ENCODE measurements at regions not wholly inside any gene's neighbourhood (a gene's known extent, or its start where the extent isn't known, plus 50 kb on each side); places are given as distances from the start of the nearest gene placed in this dataset.

- ATAC-seq, result no peak
Observed at GRCh38 chr13:34776390-34776981, 165.6 kb upstream of the NBEA start.

GRCh38 chr13:34777089-34777913, 164.8 kb upstream of the NBEA start:
- TF ChIP-seq PPARA (CRISPR knock-in tag; IDR thresholded peaks at IDR 0.05; ENCODE audit: borderline replicate concordance), result no peak
- TF ChIP-seq SNAI2 (CRISPR knock-in tag; IDR thresholded peaks at IDR 0.05), result no peak
- no peak for TF ChIP-seq ZFP3 (CRISPR knock-in tag; IDR thresholded peaks at IDR 0.05)
- TF ChIP-seq, protein P1, sequence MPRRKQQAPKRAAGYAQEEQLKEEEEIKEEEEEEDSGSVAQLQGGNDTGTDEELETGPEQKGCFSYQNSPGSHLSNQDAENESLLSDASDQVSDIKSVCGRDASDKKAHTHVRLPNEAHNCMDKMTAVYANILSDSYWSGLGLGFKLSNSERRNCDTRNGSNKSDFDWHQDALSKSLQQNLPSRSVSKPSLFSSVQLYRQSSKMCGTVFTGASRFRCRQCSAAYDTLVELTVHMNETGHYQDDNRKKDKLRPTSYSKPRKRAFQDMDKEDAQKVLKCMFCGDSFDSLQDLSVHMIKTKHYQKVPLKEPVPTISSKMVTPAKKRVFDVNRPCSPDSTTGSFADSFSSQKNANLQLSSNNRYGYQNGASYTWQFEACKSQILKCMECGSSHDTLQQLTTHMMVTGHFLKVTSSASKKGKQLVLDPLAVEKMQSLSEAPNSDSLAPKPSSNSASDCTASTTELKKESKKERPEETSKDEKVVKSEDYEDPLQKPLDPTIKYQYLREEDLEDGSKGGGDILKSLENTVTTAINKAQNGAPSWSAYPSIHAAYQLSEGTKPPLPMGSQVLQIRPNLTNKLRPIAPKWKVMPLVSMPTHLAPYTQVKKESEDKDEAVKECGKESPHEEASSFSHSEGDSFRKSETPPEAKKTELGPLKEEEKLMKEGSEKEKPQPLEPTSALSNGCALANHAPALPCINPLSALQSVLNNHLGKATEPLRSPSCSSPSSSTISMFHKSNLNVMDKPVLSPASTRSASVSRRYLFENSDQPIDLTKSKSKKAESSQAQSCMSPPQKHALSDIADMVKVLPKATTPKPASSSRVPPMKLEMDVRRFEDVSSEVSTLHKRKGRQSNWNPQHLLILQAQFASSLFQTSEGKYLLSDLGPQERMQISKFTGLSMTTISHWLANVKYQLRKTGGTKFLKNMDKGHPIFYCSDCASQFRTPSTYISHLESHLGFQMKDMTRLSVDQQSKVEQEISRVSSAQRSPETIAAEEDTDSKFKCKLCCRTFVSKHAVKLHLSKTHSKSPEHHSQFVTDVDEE (CRISPR knock-in tag; IDR thresholded peaks at IDR 0.05), result no peak
- TF ChIP-seq TOX (CRISPR knock-in tag; IDR thresholded peaks at IDR 0.05; ENCODE audit: borderline replicate concordance), result no peak
- TF ChIP-seq ZNF565 (CRISPR knock-in tag; conservative IDR thresholded peaks at IDR 0.05; ENCODE audit: low read depth), result no peak
- TF ChIP-seq ARNTL (CRISPR knock-in tag; IDR thresholded peaks at IDR 0.05; ENCODE audit: borderline replicate concordance, low read depth), result no peak
- no peak for TF ChIP-seq ZFP30 (CRISPR knock-in tag; IDR thresholded peaks at IDR 0.05)
- TF ChIP-seq, protein P2, sequence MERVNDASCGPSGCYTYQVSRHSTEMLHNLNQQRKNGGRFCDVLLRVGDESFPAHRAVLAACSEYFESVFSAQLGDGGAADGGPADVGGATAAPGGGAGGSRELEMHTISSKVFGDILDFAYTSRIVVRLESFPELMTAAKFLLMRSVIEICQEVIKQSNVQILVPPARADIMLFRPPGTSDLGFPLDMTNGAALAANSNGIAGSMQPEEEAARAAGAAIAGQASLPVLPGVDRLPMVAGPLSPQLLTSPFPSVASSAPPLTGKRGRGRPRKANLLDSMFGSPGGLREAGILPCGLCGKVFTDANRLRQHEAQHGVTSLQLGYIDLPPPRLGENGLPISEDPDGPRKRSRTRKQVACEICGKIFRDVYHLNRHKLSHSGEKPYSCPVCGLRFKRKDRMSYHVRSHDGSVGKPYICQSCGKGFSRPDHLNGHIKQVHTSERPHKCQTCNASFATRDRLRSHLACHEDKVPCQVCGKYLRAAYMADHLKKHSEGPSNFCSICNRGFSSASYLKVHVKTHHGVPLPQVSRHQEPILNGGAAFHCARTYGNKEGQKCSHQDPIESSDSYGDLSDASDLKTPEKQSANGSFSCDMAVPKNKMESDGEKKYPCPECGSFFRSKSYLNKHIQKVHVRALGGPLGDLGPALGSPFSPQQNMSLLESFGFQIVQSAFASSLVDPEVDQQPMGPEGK (CRISPR knock-in tag; IDR thresholded peaks at IDR 0.05; ENCODE audit: borderline replicate concordance), result no peak
- TF ChIP-seq, protein P3, sequence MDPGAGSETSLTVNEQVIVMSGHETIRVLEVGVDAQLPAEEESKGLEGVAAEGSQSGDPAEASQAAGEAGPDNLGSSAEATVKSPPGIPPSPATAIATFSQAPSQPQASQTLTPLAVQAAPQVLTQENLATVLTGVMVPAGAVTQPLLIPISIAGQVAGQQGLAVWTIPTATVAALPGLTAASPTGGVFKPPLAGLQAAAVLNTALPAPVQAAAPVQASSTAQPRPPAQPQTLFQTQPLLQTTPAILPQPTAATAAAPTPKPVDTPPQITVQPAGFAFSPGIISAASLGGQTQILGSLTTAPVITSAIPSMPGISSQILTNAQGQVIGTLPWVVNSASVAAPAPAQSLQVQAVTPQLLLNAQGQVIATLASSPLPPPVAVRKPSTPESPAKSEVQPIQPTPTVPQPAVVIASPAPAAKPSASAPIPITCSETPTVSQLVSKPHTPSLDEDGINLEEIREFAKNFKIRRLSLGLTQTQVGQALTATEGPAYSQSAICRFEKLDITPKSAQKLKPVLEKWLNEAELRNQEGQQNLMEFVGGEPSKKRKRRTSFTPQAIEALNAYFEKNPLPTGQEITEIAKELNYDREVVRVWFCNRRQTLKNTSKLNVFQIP (CRISPR knock-in tag; IDR thresholded peaks at IDR 0.05; ENCODE audit: borderline replicate concordance, low read depth), result no peak
- TF ChIP-seq ISL1 (CRISPR knock-in tag; IDR thresholded peaks at IDR 0.05), result no peak
- no peak for TF ChIP-seq CSDC2 (CRISPR knock-in tag; IDR thresholded peaks at IDR 0.05)
- no peak for TF ChIP-seq GLIS3 (CRISPR knock-in tag; IDR thresholded peaks at IDR 0.05)
- no peak for TF ChIP-seq RARB (CRISPR knock-in tag; IDR thresholded peaks at IDR 0.05)
- no peak for TF ChIP-seq ZC3H10 (CRISPR knock-in tag; IDR thresholded peaks at IDR 0.05)
- no peak for ATAC-seq

More at GRCh38 chr13:34776390-34776981, 165.6 kb upstream of the NBEA start:
- TF ChIP-seq ZNF70 (CRISPR knock-in tag; IDR thresholded peaks at IDR 0.05) (no peak), OSR1 (CRISPR knock-in tag; IDR thresholded peaks at IDR 0.05) (no peak), PPARA (CRISPR knock-in tag; IDR thresholded peaks at IDR 0.05; ENCODE audit: borderline replicate concordance) (no peak), CSDC2 (CRISPR knock-in tag; IDR thresholded peaks at IDR 0.05) (no peak), CSRNP3 (CRISPR knock-in tag; IDR thresholded peaks at IDR 0.05) (no peak), SNAI2 (CRISPR knock-in tag; IDR thresholded peaks at IDR 0.05) (no peak), GLIS3 (CRISPR knock-in tag; IDR thresholded peaks at IDR 0.05) (no peak), ZFP3 (CRISPR knock-in tag; IDR thresholded peaks at IDR 0.05) (no peak), ZFP30 (CRISPR knock-in tag; IDR thresholded peaks at IDR 0.05) (no peak), ZC3H10 (CRISPR knock-in tag; IDR thresholded peaks at IDR 0.05) (no peak), ZNF8 (CRISPR knock-in tag; IDR thresholded peaks at IDR 0.05) (no peak), BACH2 (CRISPR knock-in tag; IDR thresholded peaks at IDR 0.05; ENCODE audit: borderline replicate concordance) (no peak), RARB (CRISPR knock-in tag; IDR thresholded peaks at IDR 0.05) (no peak), ARNTL (CRISPR knock-in tag; IDR thresholded peaks at IDR 0.05; ENCODE audit: borderline replicate concordance, low read depth) (no peak), ZNF565 (CRISPR knock-in tag; conservative IDR thresholded peaks at IDR 0.05; ENCODE audit: low read depth) (no peak)
- TF ChIP-seq, protein P4, sequence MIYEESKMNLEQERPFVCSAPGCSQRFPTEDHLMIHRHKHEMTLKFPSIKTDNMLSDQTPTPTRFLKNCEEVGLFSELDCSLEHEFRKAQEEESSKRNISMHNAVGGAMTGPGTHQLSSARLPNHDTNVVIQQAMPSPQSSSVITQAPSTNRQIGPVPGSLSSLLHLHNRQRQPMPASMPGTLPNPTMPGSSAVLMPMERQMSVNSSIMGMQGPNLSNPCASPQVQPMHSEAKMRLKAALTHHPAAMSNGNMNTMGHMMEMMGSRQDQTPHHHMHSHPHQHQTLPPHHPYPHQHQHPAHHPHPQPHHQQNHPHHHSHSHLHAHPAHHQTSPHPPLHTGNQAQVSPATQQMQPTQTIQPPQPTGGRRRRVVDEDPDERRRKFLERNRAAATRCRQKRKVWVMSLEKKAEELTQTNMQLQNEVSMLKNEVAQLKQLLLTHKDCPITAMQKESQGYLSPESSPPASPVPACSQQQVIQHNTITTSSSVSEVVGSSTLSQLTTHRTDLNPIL (CRISPR knock-in tag; IDR thresholded peaks at IDR 0.05; ENCODE audit: low read depth), result no peak
- TF ChIP-seq, protein P2 (CRISPR knock-in tag; IDR thresholded peaks at IDR 0.05; ENCODE audit: borderline replicate concordance), result no peak

Data from SK-N-SH treated with all-trans-retinoic acid at 6 μM for 48 hours (cell line).